Keratinocyte (primary cell): ENCODE measurements at regions not wholly inside any gene's neighbourhood (a gene's known extent, or its start where the extent isn't known, plus 50 kb on each side); places are given as distances from the start of the nearest gene placed in this dataset.

Experiments used
- CTCF ChIP-seq, 3 experiments: IDR thresholded peaks in 1 of 3; conservative IDR thresholded peaks in 1 of 3; optimal IDR thresholded peaks in 1 of 3; 2 replicates in 2 of 3; 3 replicates in 1 of 3; pipeline versions ENCODE3 to v1.5.1; 2011; ENCODE audit warnings: low read length in 3 of 3, mild to moderate bottlenecking in 3 of 3, moderate library complexity in 2 of 3, control low read depth in 1 of 3, inconsistent platforms in 1 of 3; ENCODE audit not compliant: insufficient read depth in 2 of 3; ENCODE audit errors: extremely low read depth in 1 of 3
- EZH2 ChIP-seq: IDR thresholded peaks from one replicate; pipeline ENCODE4 v1.6.1; 2012; ENCODE audit warnings: inconsistent platforms, mild to moderate bottlenecking, low read length, moderate library complexity

DNA sequence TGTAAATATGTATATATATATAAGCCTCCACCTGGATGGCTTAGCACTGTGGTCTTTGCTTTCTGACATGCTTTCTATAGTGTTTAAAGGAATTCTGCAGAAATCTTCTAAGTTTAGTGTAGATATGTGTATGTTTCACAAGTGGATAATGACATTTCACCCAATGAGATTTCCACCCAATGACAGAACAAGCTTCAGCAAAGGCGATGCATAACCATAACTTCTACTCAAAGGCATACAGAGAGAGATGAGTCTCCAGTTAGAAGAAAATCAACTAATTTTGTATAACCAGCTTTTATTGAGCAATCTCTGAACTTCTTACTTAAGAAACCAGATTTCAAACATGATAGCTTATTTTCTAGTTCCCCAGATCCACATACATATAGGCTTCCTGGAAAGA, 134.0 kb downstream of the DYRK2 start:
- TF ChIP-seq CTCF (optimal IDR thresholded peaks at IDR 0.05 in 1 of 3, IDR thresholded peaks at IDR 0.05 in 1 of 3, conservative IDR thresholded peaks at IDR 0.05 in 1 of 3; ENCODE audit: extremely low read depth in 1 of 3, insufficient read depth in 2 of 3, low read length in 3 of 3) (no peak), EZH2 (no peak)
